ENCODE measurements at regions not wholly inside any gene's neighbourhood (a gene's known extent, or its start where the extent isn't known, plus 50 kb on each side); places are given as distances from the start of the nearest gene placed in this dataset.
A peak's percentile ranks its signal among the peaks of the same experiment; 100 is the strongest.

GRCh38 chr17:13346592-13346991 lies 255.1 kb downstream of the HS3ST3A1 start:
- TF ChIP-seq POLR2AphosphoS5 (IDR thresholded peaks at IDR 0.05; ENCODE audit: low read depth, low read length) (no peak), REST (IDR thresholded peaks at IDR 0.05; ENCODE audit: insufficient read depth in 1 of 2, low read depth in 2 of 2, low read length in 2 of 2) (no peak), SIN3A (IDR thresholded peaks at IDR 0.05; ENCODE audit: borderline replicate concordance, insufficient read depth, low read length) (peak; percentile 46; the same call in 1 of the 2 replicates), TAF1 (IDR thresholded peaks at IDR 0.05; ENCODE audit: borderline replicate concordance, insufficient read depth, low read length) (no peak), FOXP2 (optimal IDR thresholded peaks at IDR 0.05; ENCODE audit: borderline replicate concordance, extremely low read depth, extremely low read length, insufficient read depth) (no peak)
